Esophagus muscularis mucosa (tissue), 4 donors: ENCODE measurements at regions not wholly inside any gene's neighbourhood (a gene's known extent, or its start where the extent isn't known, plus 50 kb on each side); places are given as distances from the start of the nearest gene placed in this dataset.

Source experiments
- CTCF ChIP-seq, 3 experiments: fragments of 200-600 bp in 2 of 3; fragments of 450-650 bp in 1 of 3; sonication (generic) in 2 of 3; IDR thresholded peaks; one replicate each; pipeline ENCODE4 v1.5.1; 2017 to 2019; ENCODE audit warnings: antibody characterized with exemption in 3 of 3, mild to moderate bottlenecking in 2 of 3, moderate library complexity in 1 of 3
- EP300 ChIP-seq: sonication (generic); formaldehyde crosslinking; IDR thresholded peaks from one replicate; pipeline ENCODE4 v1.6.1; 2017; ENCODE audit warnings: antibody characterized with exemption
- POLR2A ChIP-seq: fragments of 450-650 bp; IDR thresholded peaks from one replicate; pipeline ENCODE4 v1.6.1; 2017; ENCODE audit warnings: antibody characterized with exemption, moderate library complexity, mild to moderate bottlenecking, low read depth
- POLR2AphosphoS5 ChIP-seq, 2 donors: sonication (generic); formaldehyde crosslinking; IDR thresholded peaks; one replicate each; pipeline ENCODE4 v1.6.1; 2017; ENCODE audit warnings: antibody characterized with exemption in 2 of 2

- no peak for TF ChIP-seq POLR2A
- no peak for TF ChIP-seq CTCF (IDR thresholded peaks at IDR 0.05)
- no peak for TF ChIP-seq EP300
- no peak for TF ChIP-seq POLR2AphosphoS5 (IDR thresholded peaks at IDR 0.05)
Observed at GRCh38 chr3:86182606-86183005, 808.3 kb downstream of the VGLL3 start.
